Breast epithelium (tissue), 3 donors: ENCODE measurements at regions not wholly inside any gene's neighbourhood (a gene's known extent, or its start where the extent isn't known, plus 50 kb on each side); places are given as distances from the start of the nearest gene placed in this dataset.

ENCODE experiments used
- POLR2A ChIP-seq: fragments of 450-650 bp; IDR thresholded peaks from one replicate; pipeline ENCODE4 v1.6.1; 2016; ENCODE audit warnings: antibody characterized with exemption, mild to moderate bottlenecking, moderate library complexity
- POLR2AphosphoS5 ChIP-seq, 3 donors: sonication (generic); formaldehyde crosslinking; IDR thresholded peaks; one replicate each; pipeline ENCODE4 v1.6.1; 2017; ENCODE audit warnings: antibody characterized with exemption in 3 of 3
- TF ChIP-seq, protein P1 (sequence below), 3 donors: fragments of 450-650 bp; IDR thresholded peaks; one replicate each; pipeline ENCODE4 v1.5.1; 2016 to 2017; ENCODE audit warnings: antibody characterized with exemption in 3 of 3, mild to moderate bottlenecking in 3 of 3, moderate library complexity in 3 of 3

DNA sequence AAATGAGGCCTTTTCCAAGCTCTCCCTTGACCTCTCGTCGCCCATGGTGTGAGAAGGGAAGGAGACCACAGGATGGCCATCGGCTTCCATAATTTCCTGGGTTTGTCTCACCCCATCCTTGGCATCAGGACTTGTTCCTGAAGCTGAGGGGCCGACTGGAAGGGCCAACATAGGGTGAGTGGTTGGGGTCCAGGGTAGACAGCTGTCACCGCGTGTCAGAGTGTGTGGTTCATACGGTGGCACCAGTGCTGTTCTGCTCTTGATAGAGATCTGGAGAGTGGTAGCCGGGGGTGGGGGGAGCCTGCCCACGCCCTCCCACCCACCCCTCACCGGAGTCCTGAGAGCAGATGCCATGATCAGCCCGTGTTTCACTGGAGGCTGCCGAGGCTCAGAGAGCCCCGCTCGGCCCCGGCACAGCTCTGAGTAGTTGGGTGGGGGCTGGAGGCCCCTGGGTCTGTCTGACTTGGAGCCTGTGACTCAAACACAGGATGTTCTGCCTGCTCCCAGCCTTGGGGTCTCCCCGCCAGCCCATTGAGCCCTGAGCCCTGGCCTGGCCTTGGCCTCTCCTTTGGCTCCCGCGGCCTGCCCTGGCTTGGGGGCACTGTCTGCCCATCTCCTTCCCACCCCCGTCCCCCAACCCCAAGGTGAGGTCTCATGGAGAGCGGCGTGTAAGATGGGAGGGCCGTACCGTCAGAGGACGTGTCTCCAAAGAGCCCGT lies 53.1 kb upstream of the IER5L start:
- TF ChIP-seq, protein P1, sequence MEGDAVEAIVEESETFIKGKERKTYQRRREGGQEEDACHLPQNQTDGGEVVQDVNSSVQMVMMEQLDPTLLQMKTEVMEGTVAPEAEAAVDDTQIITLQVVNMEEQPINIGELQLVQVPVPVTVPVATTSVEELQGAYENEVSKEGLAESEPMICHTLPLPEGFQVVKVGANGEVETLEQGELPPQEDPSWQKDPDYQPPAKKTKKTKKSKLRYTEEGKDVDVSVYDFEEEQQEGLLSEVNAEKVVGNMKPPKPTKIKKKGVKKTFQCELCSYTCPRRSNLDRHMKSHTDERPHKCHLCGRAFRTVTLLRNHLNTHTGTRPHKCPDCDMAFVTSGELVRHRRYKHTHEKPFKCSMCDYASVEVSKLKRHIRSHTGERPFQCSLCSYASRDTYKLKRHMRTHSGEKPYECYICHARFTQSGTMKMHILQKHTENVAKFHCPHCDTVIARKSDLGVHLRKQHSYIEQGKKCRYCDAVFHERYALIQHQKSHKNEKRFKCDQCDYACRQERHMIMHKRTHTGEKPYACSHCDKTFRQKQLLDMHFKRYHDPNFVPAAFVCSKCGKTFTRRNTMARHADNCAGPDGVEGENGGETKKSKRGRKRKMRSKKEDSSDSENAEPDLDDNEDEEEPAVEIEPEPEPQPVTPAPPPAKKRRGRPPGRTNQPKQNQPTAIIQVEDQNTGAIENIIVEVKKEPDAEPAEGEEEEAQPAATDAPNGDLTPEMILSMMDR (IDR thresholded peaks at IDR 0.05), result no peak
- TF ChIP-seq POLR2A (no peak), POLR2AphosphoS5 (IDR thresholded peaks at IDR 0.05) (no peak)
